ENCODE measurements at regions not wholly inside any gene's neighbourhood (a gene's known extent, or its start where the extent isn't known, plus 50 kb on each side); places are given as distances from the start of the nearest gene placed in this dataset.

DNA sequence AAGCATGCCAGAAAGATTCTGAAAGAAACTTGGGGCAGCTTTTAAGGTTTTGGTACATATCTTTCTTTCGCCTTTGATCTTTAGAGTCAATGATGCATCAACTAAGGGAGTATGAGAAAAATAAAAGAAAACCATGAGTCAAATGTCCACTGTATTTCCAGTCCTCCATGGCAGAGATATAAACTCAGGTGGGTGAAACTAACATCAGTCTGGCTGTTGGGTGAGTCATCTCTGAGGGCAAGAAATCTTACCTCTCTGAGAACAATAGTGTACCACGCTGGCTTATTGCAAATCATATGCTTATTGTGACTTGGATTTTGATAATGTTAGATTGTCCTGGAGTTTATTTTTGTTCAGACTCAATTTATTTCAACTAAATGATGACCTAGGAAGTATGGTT is 521.0 kb downstream of the PLCL1 start:
- intact Hi-C loops (cut with DNase I): no loop called here
- no peak for DNase-seq (ENCODE audit: extremely low spot score in 2 of 2)
- Histone ChIP-seq H3K4me1 (no peaks in the 10 kb centered on the region), H3K27ac (no peak overlapping the region), H3K36me3 (no peaks in the 10 kb centered on the region), H3K9me3 (no peaks in the 10 kb centered on the region), H3K27me3 (no peaks in the 10 kb centered on the region), H3K4me3 (no peak overlapping the region)
- TF ChIP-seq POLR2A (IDR thresholded peaks at IDR 0.05): no peak
- TF ChIP-seq POLR2AphosphoS5 (IDR thresholded peaks at IDR 0.05; ENCODE audit: insufficient read depth in 1 of 2, low read depth in 1 of 2): no peak
- TF ChIP-seq, protein P1, sequence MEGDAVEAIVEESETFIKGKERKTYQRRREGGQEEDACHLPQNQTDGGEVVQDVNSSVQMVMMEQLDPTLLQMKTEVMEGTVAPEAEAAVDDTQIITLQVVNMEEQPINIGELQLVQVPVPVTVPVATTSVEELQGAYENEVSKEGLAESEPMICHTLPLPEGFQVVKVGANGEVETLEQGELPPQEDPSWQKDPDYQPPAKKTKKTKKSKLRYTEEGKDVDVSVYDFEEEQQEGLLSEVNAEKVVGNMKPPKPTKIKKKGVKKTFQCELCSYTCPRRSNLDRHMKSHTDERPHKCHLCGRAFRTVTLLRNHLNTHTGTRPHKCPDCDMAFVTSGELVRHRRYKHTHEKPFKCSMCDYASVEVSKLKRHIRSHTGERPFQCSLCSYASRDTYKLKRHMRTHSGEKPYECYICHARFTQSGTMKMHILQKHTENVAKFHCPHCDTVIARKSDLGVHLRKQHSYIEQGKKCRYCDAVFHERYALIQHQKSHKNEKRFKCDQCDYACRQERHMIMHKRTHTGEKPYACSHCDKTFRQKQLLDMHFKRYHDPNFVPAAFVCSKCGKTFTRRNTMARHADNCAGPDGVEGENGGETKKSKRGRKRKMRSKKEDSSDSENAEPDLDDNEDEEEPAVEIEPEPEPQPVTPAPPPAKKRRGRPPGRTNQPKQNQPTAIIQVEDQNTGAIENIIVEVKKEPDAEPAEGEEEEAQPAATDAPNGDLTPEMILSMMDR (IDR thresholded peaks at IDR 0.05): no peak

DNA sequence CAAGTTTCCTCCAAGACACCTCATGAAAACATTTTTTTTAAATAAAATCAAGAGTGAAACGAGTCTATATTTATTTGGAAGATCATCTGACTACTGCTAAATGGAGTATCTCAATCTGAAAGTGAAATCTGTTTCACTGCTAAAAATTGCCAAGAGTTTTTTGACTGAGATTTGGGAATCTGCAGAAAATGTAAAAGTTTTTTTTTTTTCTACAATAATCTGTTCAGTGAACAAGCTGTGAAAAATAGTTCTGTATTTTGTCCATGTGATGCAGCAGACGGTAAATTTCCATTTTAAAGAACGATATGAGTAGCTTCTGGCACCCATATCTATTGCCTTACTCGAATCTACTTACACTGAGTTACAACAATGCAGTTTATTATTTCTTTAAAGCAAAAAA is 519.7 kb downstream of the PLCL1 start:
- H3K27me3 ChIP-seq: no peaks in the 10 kb centered on the region

DNA sequence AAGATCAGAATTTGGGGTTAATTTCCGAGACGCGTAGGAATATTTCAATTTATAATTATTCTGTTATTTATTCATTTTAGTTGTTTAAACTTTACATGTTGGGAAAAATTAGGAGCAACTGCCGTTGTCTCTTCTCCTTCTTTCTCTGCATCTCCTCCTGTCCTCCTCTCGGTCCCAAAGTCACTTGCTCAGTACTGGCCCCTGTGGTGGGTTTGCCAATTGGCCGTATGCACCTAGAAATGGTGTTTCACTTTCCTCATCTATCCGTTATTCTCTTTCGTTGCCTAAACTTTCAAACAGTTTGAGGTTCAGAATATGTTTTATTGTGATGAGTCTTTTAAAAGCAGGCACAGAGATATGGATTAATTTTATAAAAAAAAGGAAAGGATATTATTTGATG is 517.9 kb downstream of the PLCL1 start:
- no peaks in the 10 kb centered on the region for H3K9me3 ChIP-seq
- TF ChIP-seq POLR2A (IDR thresholded peaks at IDR 0.05) (no peak), POLR2AphosphoS5 (IDR thresholded peaks at IDR 0.05; ENCODE audit: insufficient read depth in 1 of 2, low read depth in 1 of 2) (no peak)
- TF ChIP-seq, protein P1 (IDR thresholded peaks at IDR 0.05): no peak
- no peak overlapping the region for H3K4me3 ChIP-seq
- DNase-seq (ENCODE audit: extremely low spot score in 2 of 2): no peak
- intact Hi-C loops (cut with DNase I): no loop called here
- H3K36me3 ChIP-seq: no peaks in the 10 kb centered on the region
- no peaks in the 10 kb centered on the region for H3K27me3 ChIP-seq
- H3K27ac ChIP-seq: no peak overlapping the region
- no peaks in the 10 kb centered on the region for H3K4me1 ChIP-seq

More for the DNA sequence above, 519.7 kb downstream of the PLCL1 start:
- H3K4me3 ChIP-seq: no peak overlapping the region
- intact Hi-C loops (cut with DNase I): no loop called here
- no peak for DNase-seq (ENCODE audit: extremely low spot score in 2 of 2)
- H3K4me1 ChIP-seq: no peaks in the 10 kb centered on the region
- no peak for TF ChIP-seq POLR2AphosphoS5 (IDR thresholded peaks at IDR 0.05; ENCODE audit: insufficient read depth in 1 of 2, low read depth in 1 of 2)
- TF ChIP-seq, protein P1 (IDR thresholded peaks at IDR 0.05): no peak
- TF ChIP-seq POLR2A (IDR thresholded peaks at IDR 0.05): no peak
- no peaks in the 10 kb centered on the region for H3K9me3 ChIP-seq
- H3K36me3 ChIP-seq: no peaks in the 10 kb centered on the region
- no peak overlapping the region for H3K27ac ChIP-seq

DNA sequence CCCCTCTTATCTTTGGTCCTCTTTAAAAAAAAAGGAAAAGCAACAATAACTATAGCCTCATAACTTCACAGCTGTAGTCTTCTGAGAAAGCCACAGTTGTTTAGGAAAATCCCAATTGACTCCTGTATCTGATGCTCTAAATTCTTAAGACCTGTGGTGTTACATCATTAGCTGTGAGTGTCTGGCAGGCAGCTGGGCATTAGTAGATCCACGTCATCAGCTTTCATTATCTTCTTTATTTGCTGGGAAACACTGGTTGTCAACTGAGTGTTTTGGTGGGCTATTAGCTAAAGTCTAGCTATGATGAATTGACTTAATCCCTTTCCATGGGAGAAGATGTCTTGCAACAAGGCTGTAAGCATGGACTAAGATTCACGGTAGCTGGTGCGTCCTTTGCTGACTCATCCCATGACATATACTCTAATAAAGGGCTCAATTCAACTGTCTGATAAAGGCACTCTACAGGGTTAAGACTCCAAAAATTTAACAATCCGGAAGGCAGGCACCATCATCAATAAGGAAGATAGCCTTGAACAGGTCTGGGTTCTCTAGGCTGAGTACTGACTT is 517.2 kb downstream of the PLCL1 start:
- H3K36me3 ChIP-seq: no peaks in the 10 kb centered on the region
- no peak overlapping the region for H3K4me3 ChIP-seq
- no peaks in the 10 kb centered on the region for H3K4me1 ChIP-seq
- no peaks in the 10 kb centered on the region for H3K27me3 ChIP-seq
- H3K27ac ChIP-seq: no peak overlapping the region
- TF ChIP-seq POLR2AphosphoS5 (IDR thresholded peaks at IDR 0.05; ENCODE audit: insufficient read depth in 1 of 2, low read depth in 1 of 2) (no peak), POLR2A (IDR thresholded peaks at IDR 0.05) (no peak)
- TF ChIP-seq, protein P1 (IDR thresholded peaks at IDR 0.05): no peak
- H3K9me3 ChIP-seq: no peaks in the 10 kb centered on the region
- intact Hi-C loops (cut with DNase I): no loop called here
- DNase-seq (ENCODE audit: extremely low spot score in 2 of 2): no peak

DNA sequence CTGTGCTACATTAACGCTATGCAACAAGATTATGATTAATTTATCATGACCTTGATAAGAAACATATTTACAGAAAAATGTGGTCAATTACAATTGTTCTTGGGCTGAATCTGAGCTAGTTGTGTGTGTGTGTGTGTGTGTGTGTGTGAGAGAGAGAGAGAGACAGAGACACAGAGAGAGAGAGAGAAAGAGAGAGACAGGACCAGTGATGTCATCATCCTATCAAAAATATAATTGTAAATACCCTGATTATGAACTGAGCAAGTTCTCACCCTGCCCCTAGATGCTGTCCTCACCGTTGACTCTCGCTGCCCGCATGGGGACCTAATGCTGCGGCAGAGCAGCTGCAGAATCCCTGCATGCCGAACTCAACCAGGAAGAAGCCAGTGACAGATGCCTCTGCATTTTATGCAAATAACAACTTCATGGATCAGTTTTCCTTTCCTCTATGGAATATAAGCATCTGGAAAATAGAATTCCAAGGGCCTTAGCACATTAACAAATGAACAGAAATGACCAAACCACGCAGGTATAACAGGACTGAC is 512.5 kb downstream of the PLCL1 start:
- no peak for DNase-seq (ENCODE audit: extremely low spot score in 2 of 2)
- Histone ChIP-seq H3K36me3 (no peaks in the 10 kb centered on the region), H3K4me1 (no peaks in the 10 kb centered on the region), H3K9me3 (no peaks in the 10 kb centered on the region), H3K4me3 (no peak overlapping the region), H3K27ac (no peak overlapping the region), H3K27me3 (no peaks in the 10 kb centered on the region)
- TF ChIP-seq POLR2A (IDR thresholded peaks at IDR 0.05): no peak
- TF ChIP-seq POLR2AphosphoS5 (IDR thresholded peaks at IDR 0.05; ENCODE audit: insufficient read depth in 1 of 2, low read depth in 1 of 2): no peak
- TF ChIP-seq, protein P1 (IDR thresholded peaks at IDR 0.05): no peak
- intact Hi-C loops (cut with DNase I): loop anchor here (10.0 kb wide), 1 partner anchor 1428 kb away; no protein-coding TSS in a partner anchor
